C4-2B (cell line): ENCODE measurements at regions not wholly inside any gene's neighbourhood (a gene's known extent, or its start where the extent isn't known, plus 50 kb on each side); places are given as distances from the start of the nearest gene placed in this dataset.

Source experiments
- ZFX ChIP-seq: fragments of 450-650 bp; IDR thresholded peaks from 2 replicates; pipeline ENCODE4 v1.6.1; 2017
- TF ChIP-seq, protein P1 (sequence below): fragments of 450-650 bp; conservative IDR thresholded peaks from 2 replicates; pipeline ENCODE4 v1.5.1; 2017; ENCODE audit warnings: mild to moderate bottlenecking

DNA sequence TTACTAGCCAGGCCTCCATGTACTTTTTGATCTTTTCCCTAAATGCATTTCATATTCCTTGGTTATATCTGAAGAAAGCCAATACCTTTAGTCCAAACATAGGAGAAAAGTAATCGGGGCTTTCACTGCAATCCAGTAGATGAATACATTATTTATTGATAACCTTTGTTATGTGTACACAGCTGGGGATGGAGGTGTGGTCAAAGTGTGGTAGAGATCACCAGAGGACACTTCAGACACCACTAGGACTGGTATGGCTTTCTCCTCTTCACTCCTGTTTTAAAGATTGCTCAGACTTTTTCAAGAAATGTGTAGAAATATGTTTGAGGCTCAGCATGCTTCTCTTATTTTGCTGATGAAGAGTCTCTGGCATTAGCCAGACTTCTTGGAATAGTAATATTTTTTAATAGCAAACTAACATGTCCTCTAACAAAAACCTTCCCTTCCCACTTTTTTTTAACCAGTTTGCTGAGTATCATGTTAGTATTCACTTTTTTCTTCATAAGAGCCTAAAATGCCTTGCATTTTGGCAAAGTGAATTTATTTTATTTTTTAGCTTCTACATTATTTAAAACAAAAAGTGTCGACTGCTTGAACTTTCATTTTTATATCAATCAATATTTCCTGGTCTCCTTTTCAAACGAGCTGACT lies 65.6 kb upstream of the MBNL1 start:
- TF ChIP-seq, protein P1, sequence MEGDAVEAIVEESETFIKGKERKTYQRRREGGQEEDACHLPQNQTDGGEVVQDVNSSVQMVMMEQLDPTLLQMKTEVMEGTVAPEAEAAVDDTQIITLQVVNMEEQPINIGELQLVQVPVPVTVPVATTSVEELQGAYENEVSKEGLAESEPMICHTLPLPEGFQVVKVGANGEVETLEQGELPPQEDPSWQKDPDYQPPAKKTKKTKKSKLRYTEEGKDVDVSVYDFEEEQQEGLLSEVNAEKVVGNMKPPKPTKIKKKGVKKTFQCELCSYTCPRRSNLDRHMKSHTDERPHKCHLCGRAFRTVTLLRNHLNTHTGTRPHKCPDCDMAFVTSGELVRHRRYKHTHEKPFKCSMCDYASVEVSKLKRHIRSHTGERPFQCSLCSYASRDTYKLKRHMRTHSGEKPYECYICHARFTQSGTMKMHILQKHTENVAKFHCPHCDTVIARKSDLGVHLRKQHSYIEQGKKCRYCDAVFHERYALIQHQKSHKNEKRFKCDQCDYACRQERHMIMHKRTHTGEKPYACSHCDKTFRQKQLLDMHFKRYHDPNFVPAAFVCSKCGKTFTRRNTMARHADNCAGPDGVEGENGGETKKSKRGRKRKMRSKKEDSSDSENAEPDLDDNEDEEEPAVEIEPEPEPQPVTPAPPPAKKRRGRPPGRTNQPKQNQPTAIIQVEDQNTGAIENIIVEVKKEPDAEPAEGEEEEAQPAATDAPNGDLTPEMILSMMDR, result no peak
- no peak for TF ChIP-seq ZFX
